Hypothalamus (tissue), 51 donors: ENCODE measurements at regions not wholly inside any gene's neighbourhood (a gene's known extent, or its start where the extent isn't known, plus 50 kb on each side); places are given as distances from the start of the nearest gene placed in this dataset.

Experiments
- DNase-seq, 51 donors: peaks; one replicate each; lab custom pipeline; 2025; lab: John Stamatoyannopoulos, UW

GRCh38 chr1:226461087-226461486 lies 53.2 kb upstream of the PARP1 start:
- no peak for DNase-seq

GRCh38 chr1:226463925-226464586 lies 56.2 kb upstream of the PARP1 start:
- no peak for DNase-seq

GRCh38 chr1:226464587-226464971 lies 56.7 kb upstream of the PARP1 start:
- DNase-seq, result peak in 19 of 51 donors; percentile 3 to 47 (median 31)

GRCh38 chr1:226466296-226466695 lies 58.4 kb upstream of the PARP1 start:
- peak in 3 of 51 donors; percentile 2 to 51 (median 14) for DNase-seq

GRCh38 chr1:226467443-226467842 lies 59.5 kb upstream of the PARP1 start:
- no peak for DNase-seq

GRCh38 chr1:226470921-226471866 lies 63.3 kb upstream of the PARP1 start:
- DNase-seq, result no peak

GRCh38 chr1:226473325-226473724 lies 65.4 kb upstream of the PARP1 start:
- DNase-seq, result no peak

- no peak for DNase-seq
Measured at GRCh38 chr1:226474041-226474440, 66.1 kb upstream of the PARP1 start.

- no peak for DNase-seq
Measured at GRCh38 chr1:226474443-226475141, 66.7 kb upstream of the PARP1 start.

- DNase-seq, result no peak
Measured at GRCh38 chr1:226475142-226475511, 67.2 kb upstream of the PARP1 start.

- DNase-seq, result no peak
Measured at GRCh38 chr1:226476066-226476465, 68.2 kb upstream of the PARP1 start.

- DNase-seq, result no peak
Measured at GRCh38 chr1:226476648-226477319, 68.9 kb upstream of the PARP1 start.

- DNase-seq, result no peak
Measured at GRCh38 chr1:226479474-226479873, 69.1 kb upstream of the STUM start.

- no peak for DNase-seq
Measured at GRCh38 chr1:226480461-226480860, 68.1 kb upstream of the STUM start.

GRCh38 chr1:226481133-226481532 lies 67.4 kb upstream of the STUM start:
- no peak for DNase-seq

- DNase-seq, result no peak
Measured at GRCh38 chr1:226482196-226482595, 66.4 kb upstream of the STUM start.

- no peak for DNase-seq
Measured at GRCh38 chr1:226482975-226483700, 65.4 kb upstream of the STUM start.

GRCh38 chr1:226485192-226485591 lies 63.4 kb upstream of the STUM start:
- DNase-seq, result no peak

- DNase-seq, result no peak
Measured at GRCh38 chr1:226486161-226486560, 62.4 kb upstream of the STUM start.

- DNase-seq, result no peak
Measured at GRCh38 chr1:226487921-226488320, 60.6 kb upstream of the STUM start.
